Ovary (tissue), 3 donors: ENCODE measurements at regions not wholly inside any gene's neighbourhood (a gene's known extent, or its start where the extent isn't known, plus 50 kb on each side); places are given as distances from the start of the nearest gene placed in this dataset.

ENCODE experiments used
- EP300 ChIP-seq: sonication (generic); formaldehyde crosslinking; IDR thresholded peaks from one replicate; pipeline ENCODE4 v1.6.1; 2017; ENCODE audit warnings: antibody characterized with exemption
- POLR2A ChIP-seq: fragments of 450-650 bp; IDR thresholded peaks from one replicate; pipeline ENCODE4 v1.6.1; 2017; ENCODE audit warnings: antibody characterized with exemption, mild to moderate bottlenecking, moderate library complexity
- TF ChIP-seq, protein P1 (sequence below), 3 donors: fragments of 450-650 bp in 2 of 3; fragments of 200-600 bp in 1 of 3; IDR thresholded peaks; one replicate each; pipeline versions ENCODE4 v1.5.1 to v1.8.0; 2016 to 2022; ENCODE audit warnings: antibody characterized with exemption in 3 of 3, mild to moderate bottlenecking in 1 of 3
- donor health status: DM: no; HTN: no; CAD: no.

- TF ChIP-seq, protein P1, sequence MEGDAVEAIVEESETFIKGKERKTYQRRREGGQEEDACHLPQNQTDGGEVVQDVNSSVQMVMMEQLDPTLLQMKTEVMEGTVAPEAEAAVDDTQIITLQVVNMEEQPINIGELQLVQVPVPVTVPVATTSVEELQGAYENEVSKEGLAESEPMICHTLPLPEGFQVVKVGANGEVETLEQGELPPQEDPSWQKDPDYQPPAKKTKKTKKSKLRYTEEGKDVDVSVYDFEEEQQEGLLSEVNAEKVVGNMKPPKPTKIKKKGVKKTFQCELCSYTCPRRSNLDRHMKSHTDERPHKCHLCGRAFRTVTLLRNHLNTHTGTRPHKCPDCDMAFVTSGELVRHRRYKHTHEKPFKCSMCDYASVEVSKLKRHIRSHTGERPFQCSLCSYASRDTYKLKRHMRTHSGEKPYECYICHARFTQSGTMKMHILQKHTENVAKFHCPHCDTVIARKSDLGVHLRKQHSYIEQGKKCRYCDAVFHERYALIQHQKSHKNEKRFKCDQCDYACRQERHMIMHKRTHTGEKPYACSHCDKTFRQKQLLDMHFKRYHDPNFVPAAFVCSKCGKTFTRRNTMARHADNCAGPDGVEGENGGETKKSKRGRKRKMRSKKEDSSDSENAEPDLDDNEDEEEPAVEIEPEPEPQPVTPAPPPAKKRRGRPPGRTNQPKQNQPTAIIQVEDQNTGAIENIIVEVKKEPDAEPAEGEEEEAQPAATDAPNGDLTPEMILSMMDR (IDR thresholded peaks at IDR 0.05), result no peak
- TF ChIP-seq POLR2A (no peak), EP300 (no peak)
Observed at GRCh38 chr4:38242822-38243387, 282.7 kb downstream of the PTTG2 start.
